ES-I3 (cell line): ENCODE measurements at regions not wholly inside any gene's neighbourhood (a gene's known extent, or its start where the extent isn't known, plus 50 kb on each side); places are given as distances from the start of the nearest gene placed in this dataset.
"Not testable (repeated sequence)": the region's sequence is repeated elsewhere in the genome, so short reads cannot be mapped to it uniquely, and the experiment has no call there.

Experiments
- H3K36me3 ChIP-seq: 2 replicates; pipeline ENCODE4 v1.6.1; 2013; ENCODE audit warnings: mild to moderate bottlenecking, low read length, control low read depth, moderate library complexity; ENCODE audit not compliant: insufficient read depth
- H3K4me1 ChIP-seq: 2 replicates; pipeline ENCODE4 v1.6.1; 2013; ENCODE audit warnings: mild to moderate bottlenecking, control low read depth, low read length; ENCODE audit not compliant: insufficient read depth
- H3K9ac ChIP-seq: 2 replicates; pipeline ENCODE4 v1.6.1; 2013; ENCODE audit warnings: low read depth, mild to moderate bottlenecking, low read length, moderate library complexity
- H3K9me3 ChIP-seq: 2 replicates; pipeline ENCODE4 v1.6.1; 2013; ENCODE audit warnings: mild to moderate bottlenecking, low read length, moderate library complexity; ENCODE audit not compliant: control insufficient read depth, insufficient read depth

- no peaks in the 10 kb centered on the region for H3K36me3 ChIP-seq
- no peaks in the 10 kb centered on the region for H3K9me3 ChIP-seq
- H3K9ac ChIP-seq: no peak overlapping the region
- H3K4me1 ChIP-seq: no peaks in the 10 kb centered on the region
Measured at GRCh38 chr5:106097340-106097739, 1573.4 kb downstream of the EFNA5 start.

GRCh38 chr5:106094839-106095238, 1575.9 kb downstream of the EFNA5 start:
- Histone ChIP-seq H3K36me3 (no peaks in the 10 kb centered on the region), H3K9ac (no peak overlapping the region), H3K4me1 (peaks cover 3% of the 10 kb centered on the region; the same call in 1 of the 2 replicates), H3K9me3 (no peaks in the 10 kb centered on the region)

DNA sequence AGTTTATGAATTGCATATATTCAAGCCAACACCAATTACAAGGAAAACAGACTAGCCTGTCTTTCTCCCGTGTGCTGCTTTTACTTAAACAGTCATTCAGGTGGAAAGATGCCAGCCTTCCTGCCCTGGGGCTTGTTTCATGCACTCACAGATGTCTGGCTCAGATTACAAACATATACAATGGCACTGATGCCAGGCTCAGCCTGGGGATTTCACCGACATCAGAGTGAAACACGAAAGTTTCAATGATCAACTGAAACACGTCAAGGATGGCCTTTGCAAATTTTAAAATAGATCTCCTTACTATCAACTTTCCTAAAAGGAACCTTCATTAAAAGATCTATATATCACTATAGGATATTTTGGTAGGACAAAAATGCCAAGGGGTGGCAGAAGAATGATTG, 1576.5 kb downstream of the EFNA5 start:
- no peaks in the 10 kb centered on the region for H3K36me3 ChIP-seq
- H3K4me1 ChIP-seq: peaks cover 6% of the 10 kb centered on the region; the same call in 1 of the 2 replicates
- H3K9me3 ChIP-seq: no peaks in the 10 kb centered on the region
- no peak overlapping the region for H3K9ac ChIP-seq

DNA sequence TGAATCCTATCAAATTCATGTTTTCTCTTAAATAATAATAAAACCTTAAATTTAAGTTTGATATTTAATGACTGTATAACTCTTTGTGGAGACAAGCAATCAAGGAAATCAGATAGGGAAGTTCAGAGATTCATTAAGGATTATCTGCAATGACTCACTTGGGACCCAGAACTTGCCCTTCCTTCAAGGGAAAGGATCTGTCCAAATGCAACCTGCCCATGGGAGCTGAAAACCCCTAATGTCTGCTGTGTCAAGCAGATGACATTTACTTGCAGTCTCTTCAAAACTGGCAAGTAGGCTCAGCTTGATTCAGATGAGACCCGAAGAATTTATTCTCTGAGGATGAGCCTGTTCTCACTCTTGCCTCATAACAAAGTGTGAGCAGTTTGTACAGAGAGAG, 1577.6 kb downstream of the EFNA5 start:
- no peaks in the 10 kb centered on the region for H3K9me3 ChIP-seq
- H3K4me1 ChIP-seq: peaks cover 6% of the 10 kb centered on the region; the same call in 1 of the 2 replicates
- no peak overlapping the region for H3K9ac ChIP-seq
- H3K36me3 ChIP-seq: no peaks in the 10 kb centered on the region

GRCh38 chr5:106092455-106092854, 1578.3 kb downstream of the EFNA5 start:
- Histone ChIP-seq H3K9ac (no peak overlapping the region), H3K36me3 (no peaks in the 10 kb centered on the region), H3K4me1 (peaks cover 6% of the 10 kb centered on the region; the same call in 1 of the 2 replicates), H3K9me3 (no peaks in the 10 kb centered on the region)

DNA sequence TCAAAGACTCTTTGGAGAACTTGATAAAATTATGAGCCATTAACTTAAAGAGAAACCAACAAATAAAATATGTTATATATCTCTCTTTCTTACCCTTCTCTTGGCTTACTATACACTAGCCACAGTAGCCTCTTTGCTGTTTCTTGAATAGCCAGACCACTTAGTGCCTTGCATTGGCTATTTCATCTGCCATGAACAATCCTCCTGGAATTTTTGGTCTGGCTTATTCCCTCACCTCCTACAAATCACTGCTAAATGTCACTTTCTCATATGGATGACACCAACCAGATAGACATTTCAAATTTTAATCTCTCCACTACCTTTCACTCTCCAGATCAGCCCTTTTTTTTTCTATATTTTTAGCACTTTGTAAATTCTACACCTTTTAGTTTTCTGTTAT, 1581.7 kb downstream of the EFNA5 start:
- Histone ChIP-seq H3K4me1 (peaks cover 23% of the 10 kb centered on the region), H3K9me3 (no peaks in the 10 kb centered on the region), H3K9ac (no peak overlapping the region), H3K36me3 (no peaks in the 10 kb centered on the region)

GRCh38 chr5:106088462-106088861, 1582.3 kb downstream of the EFNA5 start:
- H3K36me3 ChIP-seq: no peaks in the 10 kb centered on the region
- no peaks in the 10 kb centered on the region for H3K9me3 ChIP-seq
- no peak overlapping the region for H3K9ac ChIP-seq
- H3K4me1 ChIP-seq: peaks cover 26% of the 10 kb centered on the region

DNA sequence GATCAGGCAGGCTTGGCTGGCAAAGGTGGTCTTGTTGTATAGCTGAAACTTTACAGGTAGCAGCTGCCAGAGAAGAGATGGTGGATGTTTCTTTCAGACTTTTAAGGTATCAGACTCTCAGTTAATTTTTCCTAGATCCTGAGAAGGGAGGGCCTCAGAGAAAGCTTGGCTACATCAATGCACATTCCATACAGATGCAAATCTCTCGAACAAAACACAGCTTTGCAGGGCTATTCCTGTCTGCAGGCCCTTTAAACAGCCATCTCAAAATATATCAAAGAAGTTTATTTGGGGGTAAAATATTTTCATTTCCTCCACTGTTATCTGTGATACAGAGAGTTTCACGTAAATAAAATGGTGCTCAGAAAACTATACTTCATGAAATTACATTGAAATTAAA, 1584.4 kb downstream of the EFNA5 start:
- H3K36me3 ChIP-seq: no peaks in the 10 kb centered on the region
- H3K9ac ChIP-seq: no peak overlapping the region
- no peaks in the 10 kb centered on the region for H3K9me3 ChIP-seq
- H3K4me1 ChIP-seq: peaks cover 26% of the 10 kb centered on the region

- no peaks in the 10 kb centered on the region for H3K9me3 ChIP-seq
- H3K36me3 ChIP-seq: no peaks in the 10 kb centered on the region
- peaks cover 26% of the 10 kb centered on the region for H3K4me1 ChIP-seq
- H3K9ac ChIP-seq: no peak overlapping the region
Measured at GRCh38 chr5:106085556-106085955, 1585.2 kb downstream of the EFNA5 start.

GRCh38 chr5:106085136-106085535, 1585.6 kb downstream of the EFNA5 start:
- Histone ChIP-seq H3K36me3 (no peaks in the 10 kb centered on the region), H3K9me3 (no peaks in the 10 kb centered on the region), H3K9ac (no peak overlapping the region), H3K4me1 (peaks cover 26% of the 10 kb centered on the region)

DNA sequence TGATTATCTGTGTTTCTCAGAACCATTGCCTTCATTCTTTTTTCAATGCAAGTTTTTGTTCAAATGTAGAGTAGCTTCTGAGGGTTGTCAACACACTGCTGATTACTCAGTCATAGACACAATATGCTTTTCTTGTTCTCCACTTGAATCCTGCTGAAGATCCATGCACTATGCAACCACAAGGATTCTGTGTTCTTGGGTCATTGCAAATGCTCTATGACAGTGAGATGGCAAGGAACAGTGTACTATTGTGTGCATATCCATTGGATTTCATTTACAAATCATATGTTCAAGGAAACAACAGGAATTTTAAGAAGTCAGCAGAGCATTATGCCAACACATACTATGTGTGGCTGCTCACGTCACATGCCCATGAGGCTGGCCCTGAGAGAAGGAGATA, 1590.2 kb downstream of the EFNA5 start:
- Histone ChIP-seq H3K9me3 (no peaks in the 10 kb centered on the region), H3K9ac (no peak overlapping the region), H3K4me1 (peaks cover 10% of the 10 kb centered on the region; the same call in 1 of the 2 replicates), H3K36me3 (no peaks in the 10 kb centered on the region)

GRCh38 chr5:106076655-106077054, 1594.1 kb downstream of the EFNA5 start:
- no peaks in the 10 kb centered on the region for H3K9me3 ChIP-seq
- H3K9ac ChIP-seq: no peak overlapping the region
- H3K4me1 ChIP-seq: no peaks in the 10 kb centered on the region
- no peaks in the 10 kb centered on the region for H3K36me3 ChIP-seq

DNA sequence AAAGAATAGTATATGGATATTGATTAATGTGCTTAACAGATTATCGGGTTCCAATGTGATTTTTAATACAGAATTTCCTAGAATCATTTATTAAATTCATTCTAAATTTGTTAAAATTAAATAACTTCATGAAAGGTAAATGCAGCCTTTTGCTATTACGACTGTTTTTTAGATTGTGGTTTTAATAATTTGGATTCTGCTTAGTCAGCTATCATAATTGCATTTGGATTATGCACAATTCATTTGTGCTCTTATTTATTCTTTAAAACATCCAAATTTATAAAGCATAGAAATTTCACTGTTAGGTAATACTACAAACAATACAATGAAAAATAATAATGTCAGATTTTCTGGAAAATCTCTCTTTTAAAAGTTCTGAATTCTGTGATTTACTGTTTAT, 1598.5 kb downstream of the EFNA5 start:
- H3K9me3 ChIP-seq: no peaks in the 10 kb centered on the region
- H3K4me1 ChIP-seq: no peaks in the 10 kb centered on the region
- no peak overlapping the region for H3K9ac ChIP-seq
- H3K36me3 ChIP-seq: no peaks in the 10 kb centered on the region

GRCh38 chr5:106047341-106047740, 1623.4 kb downstream of the EFNA5 start:
- H3K4me1 ChIP-seq: no peaks in the 10 kb centered on the region
- H3K36me3 ChIP-seq: no peaks in the 10 kb centered on the region
- H3K9ac ChIP-seq: no peak overlapping the region
- H3K9me3 ChIP-seq: no peaks in the 10 kb centered on the region

- H3K4me1 ChIP-seq, H3K36me3 ChIP-seq, H3K9ac ChIP-seq, H3K9me3 ChIP-seq: not testable (repeated sequence)
Measured at GRCh38 chr5:106032069-106032468, 1638.7 kb downstream of the EFNA5 start.

- Histone ChIP-seq H3K4me1 (no peaks in the 10 kb centered on the region), H3K36me3 (no peaks in the 10 kb centered on the region), H3K9ac (no peak overlapping the region), H3K9me3 (peaks cover 3% of the 10 kb centered on the region; the same call in 1 of the 2 replicates)
Measured at GRCh38 chr5:106028314-106028713, 1642.4 kb downstream of the EFNA5 start.
